Fibroblast of lung (primary cell): ENCODE measurements at regions not wholly inside any gene's neighbourhood (a gene's known extent, or its start where the extent isn't known, plus 50 kb on each side); places are given as distances from the start of the nearest gene placed in this dataset.

Source experiments
- DNase-seq, 2 donors: peaks; one replicate each; pipeline versions ENCODE4 v3.0.0 to v3.0.0-alpha.2; 2010; ENCODE audit warnings: low read depth in 2 of 2
- H2AFZ ChIP-seq: 2 replicates; pipeline ENCODE4 v1.5.1; 2012; ENCODE audit warnings: low read length, control low read depth, inconsistent platforms
- H3K27ac ChIP-seq: 2 replicates; pipeline ENCODE4 v1.5.1; 2011; ENCODE audit warnings: low read length, control low read depth; ENCODE audit not compliant: insufficient read depth
- H3K27me3 ChIP-seq: 2 replicates; pipeline ENCODE4 v1.5.1; 2011; ENCODE audit warnings: mild to moderate bottlenecking, low read length; ENCODE audit not compliant: control insufficient read depth, insufficient read depth
- H3K36me3 ChIP-seq: 2 replicates; pipeline ENCODE4 v1.5.1; 2011; ENCODE audit warnings: low read length; ENCODE audit not compliant: control insufficient read depth, insufficient read depth
- H3K4me1 ChIP-seq: 2 replicates; pipeline ENCODE4 v1.5.1; 2011; ENCODE audit warnings: low read length; ENCODE audit not compliant: control insufficient read depth, insufficient read depth; ENCODE audit errors: extremely low read depth
- H3K4me2 ChIP-seq: 2 replicates; pipeline ENCODE4 v1.5.1; 2011; ENCODE audit warnings: low read length, control low read depth; ENCODE audit not compliant: insufficient read depth; ENCODE audit errors: extremely low read depth
- H3K4me3 ChIP-seq, 4 experiments: fragments of 200-600 bp in 1 of 4; sonication (generic) in 1 of 4; replicated peaks in 1 of 4; 2 replicates each; pipeline ENCODE4 v1.5.1; 2011 to 2016; ENCODE audit warnings: low read length in 4 of 4, low read depth in 3 of 4, mild to moderate bottlenecking in 3 of 4, control low read depth in 2 of 4, inconsistent platforms in 1 of 4, mixed read lengths in 1 of 4; ENCODE audit not compliant: insufficient read depth in 1 of 4; ENCODE audit errors: control extremely low read depth in 1 of 4
- H3K79me2 ChIP-seq: 2 replicates; pipeline ENCODE4 v1.5.1; 2012; ENCODE audit warnings: mild to moderate bottlenecking, low read length, inconsistent platforms; ENCODE audit not compliant: control insufficient read depth, insufficient read depth
- H3K9ac ChIP-seq: 2 replicates; pipeline ENCODE4 v1.5.1; 2011; ENCODE audit warnings: mild to moderate bottlenecking, low read length, control low read depth; ENCODE audit not compliant: insufficient read depth
- H3K9me3 ChIP-seq: 2 replicates; pipeline ENCODE4 v1.5.1; 2012; ENCODE audit warnings: low read depth, low read length; ENCODE audit not compliant: control insufficient read depth, insufficient read depth
- H4K20me1 ChIP-seq: 2 replicates; pipeline ENCODE4 v1.5.1; 2011; ENCODE audit warnings: low read length; ENCODE audit not compliant: control insufficient read depth, insufficient read depth; ENCODE audit errors: extremely low read depth
- CTCF ChIP-seq, 2 donors: IDR thresholded peaks in 1 of 2; conservative IDR thresholded peaks in 1 of 2; 1 replicate in 1 of 2; 2 replicates in 1 of 2; pipeline ENCODE4 v1.5.1; 2011 to 2012; ENCODE audit warnings: low read length in 2 of 2, control low read depth in 1 of 2, inconsistent platforms in 1 of 2, low read depth in 1 of 2, mild to moderate bottlenecking in 1 of 2
- EZH2 ChIP-seq: IDR thresholded peaks from 2 replicates; pipeline ENCODE4 v1.5.1; 2012; ENCODE audit warnings: low read length, control low read depth, mild to moderate bottlenecking; ENCODE audit errors: missing control alignments

GRCh38 chr4:11900359-11900758 lies 471.7 kb upstream of the HS3ST1 start:
- Histone ChIP-seq H3K4me1 (no peaks in the 10 kb centered on the region), H3K4me3 (no peak overlapping the region), H3K36me3 (no peaks in the 10 kb centered on the region), H3K27me3 (no peaks in the 10 kb centered on the region), H3K27ac (no peak overlapping the region), H3K9ac (no peak overlapping the region), H2AFZ (no peak overlapping the region), H4K20me1 (no peaks in the 10 kb centered on the region), H3K4me2 (no peak overlapping the region), H3K79me2 (no peaks in the 10 kb centered on the region), H3K9me3 (no peaks in the 10 kb centered on the region)
- DNase-seq: no peak
- no peak for TF ChIP-seq EZH2
- no peak for TF ChIP-seq CTCF (conservative IDR thresholded peaks at IDR 0.05 in 1 of 2, IDR thresholded peaks at IDR 0.05 in 1 of 2; ENCODE audit: low read depth in 1 of 2, low read length in 2 of 2)

- H4K20me1 ChIP-seq: no peaks in the 10 kb centered on the region
- no peak for DNase-seq
- H3K9ac ChIP-seq: no peak overlapping the region
- H3K4me3 ChIP-seq: no peak overlapping the region
- H3K4me1 ChIP-seq: no peaks in the 10 kb centered on the region
- no peaks in the 10 kb centered on the region for H3K9me3 ChIP-seq
- TF ChIP-seq CTCF (conservative IDR thresholded peaks at IDR 0.05 in 1 of 2, IDR thresholded peaks at IDR 0.05 in 1 of 2; ENCODE audit: low read depth in 1 of 2, low read length in 2 of 2) (no peak), EZH2 (no peak)
- H3K36me3 ChIP-seq: no peaks in the 10 kb centered on the region
- H2AFZ ChIP-seq: no peak overlapping the region
- H3K27ac ChIP-seq: no peak overlapping the region
- no peaks in the 10 kb centered on the region for H3K27me3 ChIP-seq
- H3K79me2 ChIP-seq: no peaks in the 10 kb centered on the region
- no peak overlapping the region for H3K4me2 ChIP-seq
Observed at GRCh38 chr4:11898796-11899195, 470.1 kb upstream of the HS3ST1 start.

- Histone ChIP-seq H3K9me3 (no peaks in the 10 kb centered on the region), H4K20me1 (no peaks in the 10 kb centered on the region), H2AFZ (no peak overlapping the region), H3K27ac (no peak overlapping the region), H3K4me1 (no peaks in the 10 kb centered on the region), H3K9ac (no peak overlapping the region), H3K36me3 (no peaks in the 10 kb centered on the region), H3K4me2 (no peak overlapping the region), H3K27me3 (no peaks in the 10 kb centered on the region), H3K79me2 (no peaks in the 10 kb centered on the region), H3K4me3 (no peak overlapping the region)
- TF ChIP-seq EZH2: no peak
- no peak for TF ChIP-seq CTCF (conservative IDR thresholded peaks at IDR 0.05 in 1 of 2, IDR thresholded peaks at IDR 0.05 in 1 of 2; ENCODE audit: low read depth in 1 of 2, low read length in 2 of 2)
- no peak for DNase-seq
Observed at GRCh38 chr4:11895766-11896165, 467.1 kb upstream of the HS3ST1 start.
